ENCODE measurements at regions not wholly inside any gene's neighbourhood (a gene's known extent, or its start where the extent isn't known, plus 50 kb on each side); places are given as distances from the start of the nearest gene placed in this dataset.

DNA sequence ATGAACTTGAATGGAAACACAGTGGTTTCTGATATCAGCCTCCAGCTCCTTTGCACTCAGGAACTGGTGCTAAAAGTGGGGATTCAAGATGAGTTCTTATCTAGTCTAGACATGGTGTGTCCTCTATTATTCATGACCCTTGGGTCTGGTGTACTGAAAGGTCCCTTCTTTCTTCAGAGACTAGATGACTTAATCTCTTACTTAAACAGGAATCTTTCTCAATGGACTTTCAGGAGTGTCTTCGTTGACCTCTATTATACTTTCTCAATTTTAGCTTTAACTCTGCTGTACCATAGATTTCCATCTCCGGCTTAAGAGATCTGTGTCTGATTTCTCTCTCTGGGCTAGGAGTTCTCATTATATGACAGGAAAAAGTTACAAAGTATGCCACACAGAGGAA lies 83.5 kb upstream of the INHBA start:
- no TSS peak for BruUV-seq (replicated peaks)
- H3K36me3 Mint-ChIP-seq (ENCODE audit: insufficient read depth, unreplicated experiment), result no peaks in the 10 kb centered on the region
- CTCF ChIA-PET, result no interaction called here
- intact Hi-C loops (cut with micrococcal nuclease; ENCODE audit: unreplicated experiment), result no loop called here
- H3K27me3 Mint-ChIP-seq (ENCODE audit: unreplicated experiment), result peaks cover 39% of the 10 kb centered on the region
- H3K27ac Mint-ChIP-seq (ENCODE audit: unreplicated experiment), result no peak overlapping the region
- H3K4me1 Mint-ChIP-seq (ENCODE audit: low read depth, unreplicated experiment), result no peaks in the 10 kb centered on the region
- DNase-seq, result no peak
- TF ChIP-seq, protein P1, sequence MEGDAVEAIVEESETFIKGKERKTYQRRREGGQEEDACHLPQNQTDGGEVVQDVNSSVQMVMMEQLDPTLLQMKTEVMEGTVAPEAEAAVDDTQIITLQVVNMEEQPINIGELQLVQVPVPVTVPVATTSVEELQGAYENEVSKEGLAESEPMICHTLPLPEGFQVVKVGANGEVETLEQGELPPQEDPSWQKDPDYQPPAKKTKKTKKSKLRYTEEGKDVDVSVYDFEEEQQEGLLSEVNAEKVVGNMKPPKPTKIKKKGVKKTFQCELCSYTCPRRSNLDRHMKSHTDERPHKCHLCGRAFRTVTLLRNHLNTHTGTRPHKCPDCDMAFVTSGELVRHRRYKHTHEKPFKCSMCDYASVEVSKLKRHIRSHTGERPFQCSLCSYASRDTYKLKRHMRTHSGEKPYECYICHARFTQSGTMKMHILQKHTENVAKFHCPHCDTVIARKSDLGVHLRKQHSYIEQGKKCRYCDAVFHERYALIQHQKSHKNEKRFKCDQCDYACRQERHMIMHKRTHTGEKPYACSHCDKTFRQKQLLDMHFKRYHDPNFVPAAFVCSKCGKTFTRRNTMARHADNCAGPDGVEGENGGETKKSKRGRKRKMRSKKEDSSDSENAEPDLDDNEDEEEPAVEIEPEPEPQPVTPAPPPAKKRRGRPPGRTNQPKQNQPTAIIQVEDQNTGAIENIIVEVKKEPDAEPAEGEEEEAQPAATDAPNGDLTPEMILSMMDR (IDR thresholded peaks at IDR 0.05; ENCODE audit: unreplicated experiment), result no peak
- H3K9me3 Mint-ChIP-seq (ENCODE audit: low read depth, unreplicated experiment), result no peaks in the 10 kb centered on the region
- H3K4me3 Mint-ChIP-seq (ENCODE audit: low read depth, unreplicated experiment), result no peak overlapping the region

DNA sequence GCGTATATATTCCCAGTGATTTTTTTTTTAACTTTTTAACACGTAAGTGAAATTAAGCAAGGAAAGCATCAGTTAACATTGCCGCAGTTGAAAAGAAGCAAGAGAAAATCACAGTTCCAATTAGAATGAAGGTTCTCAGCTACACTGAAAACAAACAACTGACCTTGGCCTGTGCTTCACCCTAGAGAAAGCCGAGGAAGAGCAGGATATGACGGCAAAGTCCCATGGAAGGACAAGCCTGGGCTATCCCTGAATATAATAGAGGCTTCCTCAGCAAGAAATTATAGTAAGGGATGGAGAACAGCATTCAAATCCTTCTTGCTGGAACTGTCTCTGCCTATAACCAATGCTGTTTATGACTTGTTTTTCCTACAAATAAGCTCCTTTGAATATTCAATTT lies 83.0 kb upstream of the INHBA start:
- Mint-ChIP-seq H3K27ac (ENCODE audit: unreplicated experiment) (no peak overlapping the region), H3K36me3 (ENCODE audit: insufficient read depth, unreplicated experiment) (no peaks in the 10 kb centered on the region), H3K9me3 (ENCODE audit: low read depth, unreplicated experiment) (no peaks in the 10 kb centered on the region), H3K4me1 (ENCODE audit: low read depth, unreplicated experiment) (no peaks in the 10 kb centered on the region), H3K4me3 (ENCODE audit: low read depth, unreplicated experiment) (no peak overlapping the region), H3K27me3 (ENCODE audit: unreplicated experiment) (peaks cover 39% of the 10 kb centered on the region)
- DNase-seq, result no peak
- intact Hi-C loops (cut with micrococcal nuclease; ENCODE audit: unreplicated experiment), result no loop called here
- CTCF ChIA-PET, result no interaction called here
- BruUV-seq (replicated peaks), result no TSS peak
- TF ChIP-seq, protein P1 (IDR thresholded peaks at IDR 0.05; ENCODE audit: unreplicated experiment), result no peak

DNA sequence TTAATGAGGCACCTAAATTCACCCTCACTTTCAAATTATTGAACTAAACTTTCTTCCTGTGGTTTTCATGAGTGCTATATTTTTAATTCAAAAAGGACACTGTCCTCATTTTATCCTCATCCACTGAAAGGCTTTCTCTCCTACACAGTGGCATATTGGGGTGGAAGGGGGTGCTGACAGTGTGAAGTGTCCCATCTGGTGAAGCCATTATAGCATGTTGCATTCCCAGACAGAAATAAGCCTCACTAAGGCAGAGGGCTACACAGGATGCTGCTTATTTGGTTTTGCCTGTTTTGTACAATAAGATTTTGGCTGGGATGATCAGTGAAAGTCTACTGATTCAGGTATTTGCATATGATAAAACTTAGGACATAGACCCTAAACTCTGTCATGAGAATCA lies 82.4 kb upstream of the INHBA start:
- no TSS peak for BruUV-seq (replicated peaks)
- Mint-ChIP-seq H3K27ac (ENCODE audit: unreplicated experiment) (no peak overlapping the region), H3K36me3 (ENCODE audit: insufficient read depth, unreplicated experiment) (no peaks in the 10 kb centered on the region), H3K9me3 (ENCODE audit: low read depth, unreplicated experiment) (no peaks in the 10 kb centered on the region), H3K4me3 (ENCODE audit: low read depth, unreplicated experiment) (no peak overlapping the region), H3K27me3 (ENCODE audit: unreplicated experiment) (peaks cover 39% of the 10 kb centered on the region), H3K4me1 (ENCODE audit: low read depth, unreplicated experiment) (no peaks in the 10 kb centered on the region)
- intact Hi-C loops (cut with micrococcal nuclease; ENCODE audit: unreplicated experiment), result no loop called here
- no peak for DNase-seq
- TF ChIP-seq, protein P1 (IDR thresholded peaks at IDR 0.05; ENCODE audit: unreplicated experiment), result no peak
- CTCF ChIA-PET, result no interaction called here

DNA sequence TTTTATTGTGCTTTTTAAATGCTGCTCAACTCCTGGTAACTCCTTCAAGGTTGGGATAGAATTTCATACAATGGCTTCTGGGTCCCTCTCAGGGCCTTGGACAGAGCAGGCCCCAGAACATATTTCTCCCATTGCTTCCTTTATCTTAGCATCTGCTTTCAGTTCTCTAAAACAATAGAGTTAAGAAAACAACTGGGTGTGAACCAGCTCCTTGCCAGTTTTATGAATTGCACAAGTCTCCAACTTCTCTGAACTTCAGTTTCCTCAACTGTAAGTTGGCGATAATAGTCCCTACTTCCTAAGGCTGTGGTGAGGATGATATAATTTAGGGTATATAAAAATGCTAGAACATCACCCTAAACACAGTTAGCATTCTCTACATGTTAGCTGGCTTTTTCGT lies 77.0 kb upstream of the INHBA start:
- Mint-ChIP-seq H3K4me3 (ENCODE audit: low read depth, unreplicated experiment) (no peak overlapping the region), H3K36me3 (ENCODE audit: insufficient read depth, unreplicated experiment) (no peaks in the 10 kb centered on the region), H3K27me3 (ENCODE audit: unreplicated experiment) (peaks cover 15% of the 10 kb centered on the region), H3K4me1 (ENCODE audit: low read depth, unreplicated experiment) (no peaks in the 10 kb centered on the region), H3K27ac (ENCODE audit: unreplicated experiment) (no peak overlapping the region), H3K9me3 (ENCODE audit: low read depth, unreplicated experiment) (peaks cover 3% of the 10 kb centered on the region)
- no peak for DNase-seq
- intact Hi-C loops (cut with micrococcal nuclease; ENCODE audit: unreplicated experiment), result no loop called here
- TF ChIP-seq, protein P1 (IDR thresholded peaks at IDR 0.05; ENCODE audit: unreplicated experiment), result no peak
- CTCF ChIA-PET, result no interaction called here
- no TSS peak for BruUV-seq (replicated peaks)

Measured in Calu3 (cell line).